Subcutaneous abdominal adipose tissue (tissue), 5 donors: ENCODE measurements at regions not wholly inside any gene's neighbourhood (a gene's known extent, or its start where the extent isn't known, plus 50 kb on each side); places are given as distances from the start of the nearest gene placed in this dataset.

Experiments used
- H3K27ac ChIP-seq: one replicate; pipeline ENCODE4 v1.7.0; 2013; ENCODE audit warnings: low read depth, mild to moderate bottlenecking, inconsistent platforms, low read length, moderate library complexity
- H3K27me3 ChIP-seq, 5 donors: one replicate each; pipeline ENCODE4 v1.7.0; 2013; ENCODE audit warnings: low read length in 5 of 5, inconsistent platforms in 1 of 5; ENCODE audit not compliant: control insufficient read depth in 5 of 5, insufficient read depth in 4 of 5
- H3K36me3 ChIP-seq, 5 donors: one replicate each; pipeline ENCODE4 v1.7.0; 2013; ENCODE audit warnings: low read length in 5 of 5; ENCODE audit not compliant: control insufficient read depth in 5 of 5, insufficient read depth in 5 of 5
- H3K4me1 ChIP-seq, 5 donors: one replicate each; pipeline ENCODE4 v1.7.0; 2013; ENCODE audit warnings: low read length in 5 of 5, mild to moderate bottlenecking in 3 of 5, moderate library complexity in 1 of 5; ENCODE audit not compliant: control insufficient read depth in 5 of 5, insufficient read depth in 5 of 5
- H3K4me3 ChIP-seq, 5 donors: one replicate each; pipeline ENCODE4 v1.7.0; 2013; ENCODE audit warnings: low read length in 5 of 5, low read depth in 1 of 5
- H3K9ac ChIP-seq, 5 donors: one replicate each; pipeline ENCODE4 v1.7.0; 2013; ENCODE audit warnings: low read length in 5 of 5, mild to moderate bottlenecking in 4 of 5, moderate library complexity in 3 of 5
- H3K9me3 ChIP-seq, 5 donors: one replicate each; pipeline ENCODE4 v1.7.0; 2013; ENCODE audit warnings: low read length in 5 of 5; ENCODE audit not compliant: control insufficient read depth in 5 of 5
- donor health status: healthy.
- donor health status: healthy.
- donor health status: healthy.
- donor health status: healthy.
- donor health status: healthy.

- no peak overlapping the region for H3K9ac ChIP-seq
- no peaks in the 10 kb centered on the region for H3K36me3 ChIP-seq
- H3K9me3 ChIP-seq: no peaks in the 10 kb centered on the region
- H3K27ac ChIP-seq: no peak overlapping the region
- peaks cover under 1 to 15% (median 3%) of the 10 kb centered on the region in 5 donors for H3K4me1 ChIP-seq
- H3K27me3 ChIP-seq: no peaks in the 10 kb centered on the region
- H3K4me3 ChIP-seq: no peak overlapping the region
Measured at GRCh38 chr2:236739663-236740062, 170.0 kb downstream of the ACKR3 start.

GRCh38 chr2:236740506-236740905, 170.9 kb downstream of the ACKR3 start:
- H3K36me3 ChIP-seq: no peaks in the 10 kb centered on the region
- no peak overlapping the region for H3K27ac ChIP-seq
- H3K4me3 ChIP-seq: no peak overlapping the region
- H3K4me1 ChIP-seq: peaks cover 0 to 8% (median 3%) of the 10 kb centered on the region in 5 donors
- H3K9me3 ChIP-seq: no peaks in the 10 kb centered on the region
- no peaks in the 10 kb centered on the region for H3K27me3 ChIP-seq
- no peak overlapping the region for H3K9ac ChIP-seq

- H3K9me3 ChIP-seq: no peaks in the 10 kb centered on the region
- no peak overlapping the region for H3K27ac ChIP-seq
- H3K27me3 ChIP-seq: no peaks in the 10 kb centered on the region
- no peak overlapping the region for H3K4me3 ChIP-seq
- peaks cover 3 to 18% (median 7%) of the 10 kb centered on the region in 5 donors for H3K4me1 ChIP-seq
- H3K9ac ChIP-seq: no peak overlapping the region
- H3K36me3 ChIP-seq: no peaks in the 10 kb centered on the region
Measured at GRCh38 chr2:236743039-236743920, 173.7 kb downstream of the ACKR3 start.

- no peak overlapping the region for H3K4me3 ChIP-seq
- no peak overlapping the region for H3K27ac ChIP-seq
- no peaks in the 10 kb centered on the region for H3K9me3 ChIP-seq
Measured at GRCh38 chr2:236743921-236744280, 174.3 kb downstream of the ACKR3 start.

GRCh38 chr2:236744281-236744705, 174.7 kb downstream of the ACKR3 start:
- no peak overlapping the region for H3K27ac ChIP-seq
- H3K36me3 ChIP-seq: no peaks in the 10 kb centered on the region
- no peak overlapping the region for H3K4me3 ChIP-seq
- no peaks in the 10 kb centered on the region for H3K27me3 ChIP-seq
- no peaks in the 10 kb centered on the region for H3K9me3 ChIP-seq
- H3K9ac ChIP-seq: no peak overlapping the region
- peaks cover 6 to 28% (median 17%) of the 10 kb centered on the region in 5 donors for H3K4me1 ChIP-seq

More at GRCh38 chr2:236743921-236744280, 174.3 kb downstream of the ACKR3 start:
- Histone ChIP-seq H3K4me1 (peaks cover 5 to 24% (median 13%) of the 10 kb centered on the region in 5 donors), H3K27me3 (no peaks in the 10 kb centered on the region), H3K36me3 (no peaks in the 10 kb centered on the region), H3K9ac (no peak overlapping the region)

- Histone ChIP-seq H3K4me3 (no peak overlapping the region), H3K27me3 (no peaks in the 10 kb centered on the region), H3K27ac (no peak overlapping the region), H3K4me1 (peaks cover 9 to 32% (median 21%) of the 10 kb centered on the region in 5 donors), H3K36me3 (no peaks in the 10 kb centered on the region), H3K9ac (no peak overlapping the region), H3K9me3 (no peaks in the 10 kb centered on the region)
Measured at GRCh38 chr2:236744716-236745115, 175.1 kb downstream of the ACKR3 start.

- Histone ChIP-seq H3K27me3 (no peaks in the 10 kb centered on the region), H3K9ac (no peak overlapping the region), H3K9me3 (no peaks in the 10 kb centered on the region), H3K36me3 (no peaks in the 10 kb centered on the region), H3K27ac (no peak overlapping the region), H3K4me3 (no peak overlapping the region), H3K4me1 (peaks cover 9 to 32% (median 21%) of the 10 kb centered on the region in 5 donors)
Measured at GRCh38 chr2:236745420-236746210, 176.0 kb downstream of the ACKR3 start.

GRCh38 chr2:236746833-236747232, 177.2 kb downstream of the ACKR3 start:
- Histone ChIP-seq H3K27me3 (no peaks in the 10 kb centered on the region), H3K36me3 (no peaks in the 10 kb centered on the region), H3K4me1 (peaks cover 9 to 32% (median 27%) of the 10 kb centered on the region in 5 donors), H3K9ac (no peak overlapping the region), H3K4me3 (no peak overlapping the region), H3K27ac (no peak overlapping the region), H3K9me3 (no peaks in the 10 kb centered on the region)

- Histone ChIP-seq H3K9ac (no peak overlapping the region), H3K27ac (no peak overlapping the region), H3K4me3 (no peak overlapping the region), H3K4me1 (peaks cover 9 to 34% (median 33%) of the 10 kb centered on the region in 5 donors), H3K27me3 (no peaks in the 10 kb centered on the region), H3K36me3 (no peaks in the 10 kb centered on the region), H3K9me3 (no peaks in the 10 kb centered on the region)
Measured at GRCh38 chr2:236747426-236747825, 177.8 kb downstream of the ACKR3 start.

- H3K9me3 ChIP-seq: no peaks in the 10 kb centered on the region
- peak overlapping the region in 1 of 5 donors; percentile 42 for H3K4me3 ChIP-seq
- peaks cover 9 to 39% (median 38%) of the 10 kb centered on the region in 5 donors for H3K4me1 ChIP-seq
- no peaks in the 10 kb centered on the region for H3K27me3 ChIP-seq
- peak overlapping the region; percentile 84 for H3K27ac ChIP-seq
- no peaks in the 10 kb centered on the region for H3K36me3 ChIP-seq
- peak overlapping the region in 1 of 5 donors; percentile 48 for H3K9ac ChIP-seq
Measured at GRCh38 chr2:236747925-236748324, 178.3 kb downstream of the ACKR3 start.
